LoVo (cell line): ENCODE measurements at regions not wholly inside any gene's neighbourhood (a gene's known extent, or its start where the extent isn't known, plus 50 kb on each side); places are given as distances from the start of the nearest gene placed in this dataset.
"Not testable (repeated sequence)": the region's sequence is repeated elsewhere in the genome, so short reads cannot be mapped to it uniquely, and the experiment has no call there.

ENCODE experiments used
- DNase-seq: peaks from one replicate; pipeline ENCODE4 v3.0.0-alpha.2; 2016; ENCODE audit warnings: low spot score

GRCh38 chr5:106430733-106431132 lies 1240.0 kb downstream of the EFNA5 start:
- DNase-seq: not testable (repeated sequence)

DNA sequence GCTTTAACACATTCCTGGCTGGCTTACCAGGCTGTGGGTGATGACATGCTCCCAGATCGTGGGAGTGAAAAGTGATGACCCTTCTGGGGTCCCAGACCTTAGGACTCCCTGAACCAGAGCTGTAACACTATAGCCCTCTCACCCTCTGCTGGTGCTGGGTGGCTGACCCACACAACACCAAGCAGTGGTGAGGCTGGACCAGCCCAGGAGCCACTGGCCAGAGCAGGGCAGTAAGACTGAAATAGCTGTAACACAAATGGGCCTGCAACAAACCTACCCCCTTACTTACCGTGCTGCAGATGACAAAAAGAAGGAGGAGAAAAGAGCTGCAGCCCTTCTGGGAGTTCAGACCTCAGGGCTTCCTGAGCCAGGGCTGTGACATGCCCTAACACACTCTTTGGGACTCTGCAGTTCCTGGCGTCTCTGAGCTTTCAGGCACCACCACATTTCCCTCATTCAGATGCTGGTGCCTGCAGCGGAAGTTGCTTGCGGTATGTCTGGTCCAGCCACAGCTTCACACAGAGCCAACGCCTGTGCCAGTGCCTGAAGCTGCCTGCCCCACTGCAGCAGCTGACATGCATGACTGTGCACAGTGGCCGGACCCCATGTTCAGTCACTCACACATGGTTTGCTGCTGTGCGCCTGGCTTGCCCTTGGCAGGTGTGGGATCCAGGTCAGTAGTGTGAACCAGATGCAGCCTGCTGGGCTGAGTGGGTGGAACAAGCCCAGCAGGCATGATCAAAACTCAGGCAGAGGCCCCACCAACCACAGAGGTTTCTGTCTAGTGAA lies 1247.4 kb downstream of the EFNA5 start:
- no peak for DNase-seq

DNA sequence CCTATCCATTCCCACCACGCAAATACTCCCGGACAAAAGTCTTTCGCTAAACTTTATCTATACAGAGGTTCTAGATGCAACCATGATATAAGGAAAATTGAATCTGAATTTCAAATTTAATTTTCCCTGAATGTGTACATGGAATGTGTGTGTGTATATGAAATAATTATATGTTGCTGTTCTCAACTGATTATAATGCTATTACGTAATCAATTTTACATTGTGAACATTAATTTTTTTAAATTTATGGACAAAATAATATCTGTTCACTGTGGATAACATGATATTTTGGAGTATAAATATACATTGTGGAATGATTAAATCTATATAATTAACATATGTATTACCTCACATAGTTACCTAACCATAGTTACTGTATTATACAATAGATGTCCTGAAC lies 1250.6 kb downstream of the EFNA5 start:
- DNase-seq: no peak

GRCh38 chr5:106418196-106418595 lies 1252.5 kb downstream of the EFNA5 start:
- DNase-seq: no peak

DNA sequence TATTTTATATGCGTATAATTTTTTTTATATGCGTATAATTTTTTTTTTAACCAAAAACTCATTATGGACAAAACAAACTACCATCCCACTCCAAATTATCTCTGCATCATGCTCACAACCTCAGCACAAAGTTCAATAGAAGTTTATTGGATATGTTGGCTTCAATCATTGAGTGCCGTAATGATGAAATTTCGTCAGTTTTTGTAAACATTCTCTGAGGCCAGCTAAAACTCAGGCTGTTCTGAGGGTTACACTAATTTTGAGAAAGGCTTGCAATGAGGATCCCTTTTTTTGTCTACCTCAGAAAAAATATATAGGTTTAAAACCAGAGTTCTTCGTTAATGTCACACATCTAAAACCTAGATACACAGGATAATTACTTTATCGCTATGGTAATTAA lies 1253.2 kb downstream of the EFNA5 start:
- DNase-seq: no peak

- no peak for DNase-seq
These were observed 1253.6 kb downstream of the EFNA5 start for GRCh38 chr5:106417163-106417562.

DNA sequence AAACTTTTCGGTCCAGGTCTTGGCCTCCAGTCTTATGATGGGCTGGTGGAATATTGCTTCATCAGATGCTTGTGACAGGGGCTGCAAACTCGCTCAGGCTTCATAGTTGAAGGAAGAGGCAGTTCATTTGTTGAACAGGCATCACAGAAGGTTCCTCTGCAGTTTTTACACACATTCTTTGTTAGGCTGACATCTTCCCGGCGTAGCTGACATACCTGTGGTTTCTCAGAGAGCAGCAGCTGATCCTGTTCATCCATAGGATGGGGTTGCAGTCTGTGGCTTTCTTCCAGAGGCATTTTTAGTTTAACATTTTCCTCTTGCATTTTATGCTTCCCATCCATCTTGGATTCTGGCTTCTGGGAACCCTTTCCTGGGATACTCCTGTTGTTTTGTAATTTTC lies 1255.2 kb downstream of the EFNA5 start:
- DNase-seq: no peak

- no peak for DNase-seq
These were observed 1256.4 kb downstream of the EFNA5 start for GRCh38 chr5:106414342-106414741.

- DNase-seq: no peak
These were observed 1258.1 kb downstream of the EFNA5 start for GRCh38 chr5:106412606-106413005.

DNA sequence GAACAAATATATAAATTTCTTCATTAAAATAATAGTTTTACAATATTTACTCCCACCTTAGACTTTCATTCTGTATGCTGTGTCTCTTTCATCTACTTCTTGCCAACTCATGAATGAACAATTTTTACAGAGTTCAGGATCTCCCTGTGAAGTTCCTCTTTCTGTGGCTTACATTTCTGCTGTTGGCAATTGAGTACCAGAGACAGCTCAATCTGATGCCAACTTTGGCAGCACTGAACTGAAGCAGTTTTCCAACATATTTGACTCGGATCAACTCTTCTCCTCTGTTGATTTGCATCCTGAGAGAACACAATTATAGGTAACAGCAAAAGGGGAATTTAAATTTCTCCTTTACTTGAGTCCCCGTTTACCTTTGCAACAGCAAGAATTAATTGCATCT lies 1262.2 kb downstream of the EFNA5 start:
- DNase-seq: no peak

DNA sequence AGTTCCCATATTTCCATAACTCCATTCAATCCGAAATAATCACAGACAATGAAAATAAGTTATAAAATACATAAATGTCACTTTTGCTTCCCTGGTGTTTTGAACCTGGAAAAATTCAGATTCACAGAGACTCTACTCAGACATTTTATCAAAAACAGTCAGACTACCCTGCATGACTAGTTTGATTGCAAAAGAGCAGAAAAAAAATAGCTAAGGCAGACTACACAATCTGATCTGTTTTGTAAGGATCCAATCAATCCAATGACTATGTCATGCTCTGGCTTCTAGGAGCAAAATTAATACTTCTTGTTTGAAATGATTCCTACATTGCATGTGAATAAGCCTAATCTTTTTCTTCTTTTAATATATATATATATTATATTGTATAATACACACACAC lies 1262.6 kb downstream of the EFNA5 start:
- DNase-seq: no peak

GRCh38 chr5:106401561-106401960 lies 1269.2 kb downstream of the EFNA5 start:
- no peak for DNase-seq

GRCh38 chr5:106399391-106399790 lies 1271.3 kb downstream of the EFNA5 start:
- no peak for DNase-seq

DNA sequence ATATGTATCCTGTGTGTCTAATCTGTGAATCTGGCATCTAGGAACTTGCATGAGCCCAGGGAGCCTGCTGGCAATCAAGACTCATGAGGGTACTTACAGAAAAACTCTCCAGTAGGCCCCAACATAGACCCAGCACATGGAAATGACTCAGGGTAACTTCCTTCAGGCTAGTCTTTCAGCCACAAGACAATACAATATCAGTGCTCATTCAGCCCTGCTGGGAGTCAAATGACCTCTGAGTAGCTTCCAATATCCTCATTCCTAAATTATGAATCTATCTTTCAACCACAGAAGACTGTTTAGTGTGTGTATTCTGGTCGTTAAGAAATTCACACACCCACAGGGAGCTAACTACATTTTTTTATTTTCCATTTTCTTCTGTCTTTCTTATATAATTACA lies 1273.0 kb downstream of the EFNA5 start:
- peak; percentile 58 for DNase-seq

DNA sequence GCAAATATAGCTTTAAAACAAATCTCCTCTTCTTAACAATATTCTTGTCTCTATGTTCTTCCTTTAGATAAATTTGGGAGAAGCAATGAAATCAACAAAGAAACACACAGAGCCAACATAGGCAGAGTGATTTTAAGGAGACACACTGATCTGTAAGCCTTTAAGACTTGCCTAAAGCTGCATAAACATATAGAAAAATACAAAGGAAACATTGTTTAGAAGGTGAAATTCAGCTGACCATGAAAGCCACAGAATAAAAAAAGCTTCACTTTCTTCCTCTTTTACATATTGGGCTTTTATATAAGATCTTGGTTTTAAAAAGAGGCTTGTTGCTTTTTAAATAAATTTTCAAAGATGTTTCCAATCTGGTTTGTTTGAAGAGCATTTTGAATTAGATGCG lies 1277.5 kb downstream of the EFNA5 start:
- DNase-seq: no peak

DNA sequence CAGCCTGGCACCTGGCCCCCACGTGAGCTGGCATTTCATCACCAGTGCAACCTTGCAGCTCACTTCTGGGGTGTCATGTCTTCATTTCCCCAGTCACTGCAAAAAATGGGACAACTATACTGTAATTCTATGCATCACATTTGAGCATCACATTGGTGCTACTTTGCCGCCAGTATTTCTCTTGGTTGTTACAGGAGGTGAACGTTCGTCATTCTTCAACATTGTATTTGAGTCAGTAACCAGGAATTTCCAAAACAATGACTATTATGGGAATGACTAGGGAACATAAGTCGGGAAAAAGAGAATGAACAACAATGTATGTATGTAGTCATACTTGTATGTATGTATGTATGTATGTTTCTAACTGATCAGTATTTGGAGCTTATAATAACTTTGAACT lies 1278.0 kb downstream of the EFNA5 start:
- DNase-seq: no peak

GRCh38 chr5:106387767-106388166 lies 1283.0 kb downstream of the EFNA5 start:
- not testable (repeated sequence) for DNase-seq

- DNase-seq: no peak
These were observed 1284.5 kb downstream of the EFNA5 start for GRCh38 chr5:106386287-106386686.

DNA sequence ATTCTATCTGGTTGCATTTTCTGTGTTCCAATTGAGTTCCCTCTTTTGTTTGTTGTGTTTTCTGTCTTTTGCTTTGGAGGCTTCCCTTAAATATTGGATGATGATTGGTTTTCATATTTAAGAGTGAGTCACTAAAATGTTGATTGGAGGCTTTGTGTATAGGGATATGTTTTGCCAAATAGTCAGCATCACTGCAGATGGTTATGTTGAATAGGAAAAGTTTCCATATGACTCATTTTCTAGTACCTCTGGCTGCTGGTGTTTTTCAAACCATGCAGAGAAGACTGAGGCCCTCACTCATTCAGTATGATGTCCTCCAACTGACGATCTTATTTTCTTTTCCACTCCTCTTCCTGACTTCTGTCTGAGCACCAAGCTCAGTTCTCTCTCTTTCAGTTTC lies 1290.0 kb downstream of the EFNA5 start:
- DNase-seq: no peak

DNA sequence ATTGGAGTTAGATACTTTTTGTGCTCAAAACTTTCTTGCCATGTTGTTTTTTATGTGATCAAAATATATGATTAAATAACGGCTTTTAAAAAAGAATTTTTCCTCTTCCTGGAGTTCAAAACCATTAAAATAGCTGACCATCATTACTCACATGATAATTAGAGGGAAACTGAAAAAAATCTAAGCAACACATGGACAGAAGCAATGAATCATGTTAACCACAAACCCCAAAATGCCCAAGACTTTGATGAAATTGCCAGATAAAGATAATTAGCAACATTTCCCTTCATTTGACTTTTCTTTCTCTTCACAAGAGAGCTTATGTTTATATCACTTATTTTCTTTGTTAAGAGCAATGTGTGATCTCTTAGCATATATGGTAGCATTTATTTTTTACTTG lies 1294.2 kb downstream of the EFNA5 start:
- DNase-seq: peak; percentile 26

DNA sequence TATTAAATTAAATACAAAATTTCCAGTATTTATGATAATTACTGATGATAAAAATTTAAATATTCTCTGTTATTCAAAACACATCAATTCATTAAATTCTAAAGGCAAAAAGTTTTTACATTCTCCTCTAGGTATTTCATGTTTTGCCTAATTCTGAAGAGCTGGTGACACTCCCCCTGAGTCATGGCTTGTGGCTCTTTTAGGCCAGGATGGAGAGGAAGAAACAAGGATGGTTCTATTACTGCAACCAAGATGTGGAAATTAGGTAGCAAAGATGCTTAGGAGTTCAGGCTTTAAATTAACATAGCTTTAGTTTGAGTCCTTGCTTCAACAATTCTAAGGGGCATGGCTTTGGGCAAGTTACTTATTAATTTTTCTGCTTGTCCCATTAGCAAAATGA lies 1295.8 kb downstream of the EFNA5 start:
- DNase-seq: no peak

DNA sequence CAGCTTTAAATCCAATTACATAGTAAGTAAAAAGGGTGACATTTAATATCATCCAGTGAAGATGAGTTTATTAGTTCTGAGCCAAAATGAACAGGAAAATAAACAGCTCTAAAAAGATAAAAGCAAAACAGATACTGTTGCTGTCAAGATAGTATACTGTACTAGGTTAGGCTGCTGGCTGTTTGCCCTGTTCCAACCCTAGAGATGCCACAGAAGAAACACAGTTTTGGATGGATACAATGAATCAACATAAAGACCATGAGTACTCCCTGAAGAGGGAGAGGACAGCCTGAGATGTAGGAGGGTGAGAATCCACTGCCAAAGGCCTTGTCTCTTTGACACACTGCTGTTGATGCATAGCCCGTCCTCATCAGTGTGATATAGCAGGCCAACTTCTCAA lies 1302.7 kb downstream of the EFNA5 start:
- no peak for DNase-seq

GRCh38 chr5:106367281-106367680 lies 1303.5 kb downstream of the EFNA5 start:
- no peak for DNase-seq

- no peak for DNase-seq
These were observed 1307.2 kb downstream of the EFNA5 start for GRCh38 chr5:106363578-106363977.
